Head of caudate nucleus (tissue), 42 donors: ENCODE measurements at regions not wholly inside any gene's neighbourhood (a gene's known extent, or its start where the extent isn't known, plus 50 kb on each side); places are given as distances from the start of the nearest gene placed in this dataset.

Source experiments
- DNase-seq, 42 donors: peaks; one replicate each; pipeline versions ENCODE4 v3.0.0 to v3.0.0-alpha.2; 2020 to 2021; ENCODE audit warnings: mixed read lengths in 7 of 42
- intact Hi-C: fragments of 100-400 bp; cut with DNase I; formaldehyde crosslinking; loops from one replicate; pipeline ENCODE4 v1.15.0; 2022

DNA sequence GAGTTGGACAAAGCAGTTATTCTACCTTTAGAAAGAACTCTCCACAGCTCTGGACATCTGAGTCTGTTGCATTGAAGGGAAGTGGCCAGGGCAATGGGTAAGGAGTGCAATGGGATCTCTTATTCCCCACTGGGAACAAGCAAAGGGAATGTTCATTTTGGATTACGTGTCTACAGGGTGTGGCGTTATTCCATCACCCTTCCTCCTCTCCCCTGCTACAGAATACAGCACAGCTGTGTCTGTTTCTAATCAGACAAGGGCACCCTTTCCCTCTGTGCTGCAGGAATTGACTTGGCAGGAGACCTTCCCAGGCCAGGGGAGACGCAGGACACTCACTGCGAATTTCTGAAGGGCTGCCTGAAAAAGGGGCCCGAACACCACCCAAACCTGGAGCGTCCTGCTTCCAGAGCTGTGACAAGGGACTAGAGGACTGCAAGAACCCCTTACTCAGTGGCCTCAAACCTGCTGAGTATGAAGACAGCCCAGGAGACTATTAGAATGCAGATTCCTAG lies 163.6 kb upstream of the RAB4A start:
- peak in 2 of 42 donors; percentile 3 to 6 for DNase-seq
- intact Hi-C loops = no loop called here

DNA sequence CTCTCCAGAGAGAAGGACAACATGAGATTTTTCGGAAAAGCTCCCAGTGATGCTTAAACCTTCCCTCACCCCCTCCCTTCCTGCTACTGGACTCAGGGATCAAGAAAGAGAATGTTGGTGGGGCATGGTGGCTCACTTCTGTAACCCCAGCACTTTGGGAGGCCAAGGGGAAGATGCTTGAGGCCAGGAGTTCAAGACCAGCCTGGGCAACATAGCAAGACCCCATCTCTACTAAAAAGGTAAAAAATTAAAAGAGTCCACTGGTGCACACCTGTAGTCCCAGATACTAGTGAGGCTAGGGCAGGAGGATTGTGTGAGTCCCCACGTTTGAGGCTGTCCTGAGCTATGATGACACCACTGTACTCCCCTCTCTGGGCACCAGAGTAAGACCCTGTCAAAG lies 162.9 kb upstream of the RAB4A start:
- DNase-seq = no peak
- intact Hi-C loops = no loop called here

DNA sequence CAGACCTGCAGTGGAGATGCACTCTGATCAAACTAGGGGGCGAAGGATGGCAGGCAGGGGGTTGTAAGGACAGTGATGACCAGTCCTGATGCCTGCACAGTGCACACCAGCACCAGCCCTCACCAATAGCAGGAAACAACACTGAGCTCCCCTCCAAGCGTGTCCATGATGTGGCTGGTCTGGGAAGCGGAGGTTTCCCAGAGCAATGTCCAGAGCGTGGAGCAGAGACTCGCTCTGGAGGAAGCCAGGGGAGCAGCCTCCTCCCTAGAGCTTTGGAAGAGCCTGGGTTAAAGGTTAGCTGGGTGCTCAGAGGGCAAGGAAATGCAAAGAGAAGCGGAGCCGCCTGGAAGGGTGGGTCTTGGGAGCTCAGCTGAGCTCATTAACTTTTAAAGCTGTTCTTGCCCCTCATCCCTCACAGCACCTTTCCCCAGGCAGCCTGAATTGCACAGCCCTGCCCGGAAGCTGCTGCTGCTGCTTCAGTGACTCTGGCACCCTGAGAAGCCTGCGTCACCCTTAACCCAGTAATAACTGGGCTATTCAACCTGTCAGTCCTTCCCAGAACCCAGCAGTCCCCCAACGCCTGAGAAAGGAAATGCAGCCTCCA lies 162.2 kb upstream of the RAB4A start:
- peak in 4 of 42 donors; percentile 35 to 68 (median 54) for DNase-seq
- intact Hi-C loops = no loop called here

DNA sequence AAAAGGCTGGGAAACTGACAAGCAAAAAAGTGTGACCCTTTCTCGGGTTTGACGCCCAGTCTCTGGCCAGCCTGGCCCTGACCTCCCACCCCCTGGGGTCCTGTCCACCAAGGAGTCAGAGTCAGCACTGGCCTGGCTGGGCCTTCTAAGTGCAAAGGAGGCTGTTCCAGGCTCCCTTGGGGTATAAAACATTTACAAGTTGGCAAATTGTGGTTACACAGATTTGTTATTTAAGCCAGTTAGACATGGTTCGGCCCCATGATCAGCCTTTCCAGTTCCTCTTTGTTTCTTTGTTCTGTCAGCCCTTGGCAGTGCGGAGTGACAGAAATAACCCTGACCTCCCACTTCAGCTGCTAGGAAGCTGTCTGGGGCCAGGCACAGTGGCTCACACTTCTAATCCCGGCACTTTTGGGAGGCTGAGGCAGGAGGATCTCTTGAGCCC lies 161.6 kb upstream of the RAB4A start:
- intact Hi-C loops = no loop called here
- DNase-seq = peak in 16 of 42 donors; percentile 18 to 63 (median 38)

GRCh38 chr1:229110986-229111385 lies 159.9 kb upstream of the RAB4A start:
- intact Hi-C loops = no loop called here

DNA sequence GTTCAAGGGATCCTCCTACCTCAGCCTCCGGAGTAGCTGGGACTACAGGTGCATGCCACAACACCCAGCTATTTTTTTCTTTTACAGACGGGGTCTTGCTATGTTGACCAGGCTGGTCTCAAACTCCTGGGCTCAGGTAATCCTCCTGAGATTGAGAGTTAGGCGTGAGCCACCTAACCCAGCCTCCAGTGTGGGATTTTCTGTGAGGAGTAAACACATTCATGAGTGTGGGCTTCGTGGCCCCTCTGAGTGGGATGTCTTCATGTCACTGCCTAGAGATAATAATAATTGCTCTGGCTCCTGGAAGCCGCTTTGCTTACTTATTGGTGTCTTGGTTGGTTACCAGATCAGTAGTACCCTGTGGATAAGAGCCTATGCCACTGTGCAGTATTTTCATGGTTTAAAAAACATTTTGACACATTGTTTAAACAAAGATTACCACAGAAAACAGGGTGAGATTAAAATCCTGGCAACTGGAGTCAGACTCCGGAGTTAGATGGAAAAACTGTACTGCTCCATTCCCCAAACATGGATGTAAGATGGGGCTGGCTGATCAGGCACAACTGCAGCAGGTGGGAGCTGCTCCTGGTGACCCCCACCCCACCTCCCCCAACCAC lies 159.1 kb upstream of the RAB4A start:
- no peak for DNase-seq
- intact Hi-C loops = no loop called here

More at GRCh38 chr1:229110986-229111385, 159.9 kb upstream of the RAB4A start:
- no peak for DNase-seq

- intact Hi-C loops = no loop called here
Measured at GRCh38 chr1:229112832-229113548, 157.9 kb upstream of the RAB4A start.

DNA sequence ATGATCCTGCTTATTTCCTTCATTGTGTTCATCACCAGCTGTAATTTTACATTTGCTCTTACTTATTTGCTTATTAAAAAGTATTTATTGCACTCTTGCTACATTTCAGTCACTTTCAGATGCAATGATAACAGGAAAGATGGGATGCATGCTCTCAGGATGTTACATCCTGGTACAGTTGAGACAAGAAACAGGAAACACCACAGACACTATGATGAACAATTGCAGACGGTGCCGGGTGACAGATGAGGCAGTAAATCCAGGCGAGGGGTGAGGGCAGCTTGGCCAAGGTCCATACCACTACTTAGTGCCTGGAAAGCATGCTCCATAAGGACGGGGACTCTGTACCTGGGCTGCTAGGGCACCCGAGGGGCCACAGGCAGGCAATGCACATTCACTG lies 156.6 kb upstream of the RAB4A start:
- intact Hi-C loops = no loop called here
- no peak for DNase-seq

More at GRCh38 chr1:229112832-229113548, 157.9 kb upstream of the RAB4A start:
- no peak for DNase-seq

DNA sequence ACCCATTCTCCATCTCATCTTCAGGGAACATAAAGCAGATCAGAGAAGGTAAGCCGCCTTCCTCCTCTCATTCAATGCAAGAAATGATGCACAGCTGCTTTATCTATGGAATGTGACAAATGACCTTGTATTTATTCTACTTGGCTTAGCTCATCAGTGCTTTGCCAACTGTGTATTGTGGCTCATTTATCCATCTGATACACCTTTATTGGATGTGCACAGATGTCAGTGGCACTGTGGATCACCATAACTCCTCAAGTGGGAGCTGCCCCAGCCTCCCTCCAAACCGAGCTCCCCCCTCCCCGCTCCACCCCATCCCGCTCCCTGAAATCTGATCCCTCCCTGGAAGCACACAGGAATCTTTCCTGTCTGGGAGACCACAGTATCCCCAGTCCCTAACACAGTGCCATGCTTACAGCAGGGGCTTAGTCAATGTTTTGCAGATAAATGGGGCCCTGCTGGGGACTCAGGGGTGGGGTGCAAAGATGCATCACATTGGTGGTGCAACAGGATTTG lies 156.0 kb upstream of the RAB4A start:
- intact Hi-C loops = no loop called here
- no peak for DNase-seq

DNA sequence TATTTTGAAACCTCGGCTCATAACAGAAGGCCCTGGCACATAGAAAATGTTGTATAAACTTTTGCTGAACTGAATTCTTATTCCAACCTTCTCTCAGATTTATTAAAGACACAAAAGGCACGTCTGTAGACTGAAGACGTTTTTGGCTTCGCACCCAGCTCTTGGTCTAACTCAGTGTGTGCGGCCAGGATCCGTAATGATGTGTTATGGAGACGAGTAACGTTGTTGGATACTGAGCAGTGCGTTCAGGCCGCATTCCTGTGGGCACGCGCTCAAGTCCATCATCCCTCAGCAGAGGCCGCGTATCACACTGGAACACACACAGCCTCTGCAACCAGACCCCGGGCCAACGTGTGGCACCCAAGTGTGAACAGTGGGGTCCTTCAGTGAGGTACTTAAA lies 154.8 kb upstream of the RAB4A start:
- intact Hi-C loops = no loop called here
- no peak for DNase-seq

GRCh38 chr1:229117664-229118300 lies 153.1 kb upstream of the RAB4A start:
- intact Hi-C loops = no loop called here
- peak in 34 of 42 donors; percentile 22 to 79 (median 54) for DNase-seq

- intact Hi-C loops = no loop called here
- no peak for DNase-seq
Measured at GRCh38 chr1:229118477-229119061, 152.3 kb upstream of the RAB4A start.

GRCh38 chr1:229119161-229119560 lies 151.8 kb upstream of the RAB4A start:
- intact Hi-C loops = no loop called here
- no peak for DNase-seq

DNA sequence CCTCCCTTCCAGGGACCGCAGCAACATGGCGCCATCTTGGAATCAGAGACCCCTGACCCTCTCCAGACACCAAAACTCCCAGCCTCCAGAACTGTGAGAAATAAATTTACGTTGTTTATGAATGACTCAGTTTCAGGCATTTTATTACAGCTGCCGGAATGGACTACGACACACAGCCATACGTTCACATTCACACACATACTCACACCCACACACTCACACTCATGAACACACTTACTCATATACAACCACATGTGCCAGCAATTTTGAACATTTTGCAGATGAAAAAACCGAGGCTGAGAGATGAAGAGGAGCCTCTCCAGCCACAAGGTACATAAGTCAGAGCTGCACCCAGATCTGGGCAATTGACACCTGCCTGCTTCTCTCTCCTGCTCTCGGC lies 151.0 kb upstream of the RAB4A start:
- DNase-seq = no peak
- intact Hi-C loops = no loop called here

GRCh38 chr1:229121845-229122436 lies 149.0 kb upstream of the RAB4A start:
- no peak for DNase-seq
- intact Hi-C loops = no loop called here

- intact Hi-C loops = no loop called here
- DNase-seq = no peak
Measured at GRCh38 chr1:229122606-229123005, 148.3 kb upstream of the RAB4A start.

DNA sequence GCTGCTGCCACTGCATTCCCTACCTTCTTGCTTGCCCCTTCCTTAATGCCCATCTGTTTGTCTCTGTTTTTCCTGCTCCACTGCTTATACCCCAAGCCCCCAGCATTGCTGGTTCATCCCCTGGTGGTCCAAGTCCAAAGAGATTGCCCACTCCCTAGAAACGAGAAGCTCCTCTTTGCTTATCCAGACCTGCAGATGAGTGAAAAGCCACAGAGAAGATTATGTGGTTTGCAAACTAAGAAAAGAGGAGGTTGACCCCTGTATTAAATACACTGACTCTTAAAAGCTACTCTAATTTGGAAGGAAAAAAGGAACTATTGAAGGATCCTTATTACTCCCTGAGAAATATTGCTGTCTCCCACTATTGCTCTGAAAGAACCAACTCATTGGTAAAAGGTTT lies 146.8 kb upstream of the RAB4A start:
- intact Hi-C loops = no loop called here
- DNase-seq = no peak

DNA sequence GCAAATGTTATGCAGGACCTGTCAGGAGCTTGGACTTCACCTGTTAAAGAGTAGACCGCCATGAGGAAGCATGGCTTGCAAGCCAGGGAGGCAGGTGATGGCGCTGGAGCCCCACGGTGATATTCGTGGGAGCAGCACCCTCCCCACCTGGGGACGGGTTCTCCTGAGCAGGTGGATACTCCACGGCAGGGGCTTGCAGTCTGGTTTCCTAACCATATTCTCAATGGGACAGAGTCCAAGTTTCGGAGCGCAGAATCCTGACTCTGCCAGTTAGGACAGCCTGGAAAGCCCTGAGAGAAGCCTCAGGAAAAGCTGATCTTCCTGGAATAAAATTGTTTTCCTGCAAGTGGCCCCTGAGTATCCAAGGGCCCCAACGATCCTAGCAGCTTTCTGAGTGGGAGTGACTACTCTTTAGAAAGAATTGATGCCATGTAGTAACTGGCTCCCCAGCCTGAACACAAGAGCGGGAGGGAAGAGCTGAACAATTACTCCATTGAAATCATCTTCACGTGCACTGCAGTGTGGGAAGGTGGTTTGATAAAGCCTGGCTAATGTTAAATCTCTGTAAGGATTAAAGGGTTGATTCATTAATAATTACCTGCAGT lies 146.3 kb upstream of the RAB4A start:
- intact Hi-C loops = no loop called here
- DNase-seq = peak in 5 of 42 donors; percentile 35 to 61 (median 42)
